Effector memory CD8-positive, alpha-beta T cell (primary cell): ENCODE measurements at regions not wholly inside any gene's neighbourhood (a gene's known extent, or its start where the extent isn't known, plus 50 kb on each side); places are given as distances from the start of the nearest gene placed in this dataset.
A peak's percentile ranks its signal among the peaks of the same experiment; 100 is the strongest.

Experiments
- ATAC-seq: fragments of 150-1000 bp; cut with Tn5 transposase; replicated peaks from 2 replicates; pipeline ENCODE4 v1.10.0; 2021; ENCODE audit warnings: mild to moderate bottlenecking, moderate library complexity
- DNase-seq, 3 experiments: peaks; one replicate each; pipeline ENCODE4 v3.0.0; 2021
- H3K27ac Mint-ChIP-seq, 2 donors: one replicate each; pipeline ENCODE4 v1.8.0; 2022; ENCODE audit warnings: mild to moderate bottlenecking in 2 of 2, mixed read lengths in 2 of 2, moderate library complexity in 2 of 2
- H3K27me3 Mint-ChIP-seq, 2 donors: one replicate each; pipeline ENCODE4 v1.8.0; 2022; ENCODE audit warnings: mixed read lengths in 2 of 2
- H3K36me3 Mint-ChIP-seq: one replicate; pipeline ENCODE4 v1.8.0; 2022; ENCODE audit warnings: mild to moderate bottlenecking, moderate library complexity, mixed read lengths; ENCODE audit not compliant: insufficient read depth
- H3K4me1 Mint-ChIP-seq, 2 donors: one replicate each; pipeline ENCODE4 v1.8.0; 2022; ENCODE audit warnings: low read depth in 2 of 2, mixed read lengths in 2 of 2
- H3K4me3 Mint-ChIP-seq, 2 donors: one replicate each; pipeline ENCODE4 v1.8.0; 2022; ENCODE audit warnings: mild to moderate bottlenecking in 2 of 2, mixed read lengths in 2 of 2, moderate library complexity in 2 of 2
- H3K9me3 Mint-ChIP-seq, 2 donors: one replicate each; pipeline ENCODE4 v1.8.0; 2022; ENCODE audit warnings: mixed read lengths in 2 of 2

DNA sequence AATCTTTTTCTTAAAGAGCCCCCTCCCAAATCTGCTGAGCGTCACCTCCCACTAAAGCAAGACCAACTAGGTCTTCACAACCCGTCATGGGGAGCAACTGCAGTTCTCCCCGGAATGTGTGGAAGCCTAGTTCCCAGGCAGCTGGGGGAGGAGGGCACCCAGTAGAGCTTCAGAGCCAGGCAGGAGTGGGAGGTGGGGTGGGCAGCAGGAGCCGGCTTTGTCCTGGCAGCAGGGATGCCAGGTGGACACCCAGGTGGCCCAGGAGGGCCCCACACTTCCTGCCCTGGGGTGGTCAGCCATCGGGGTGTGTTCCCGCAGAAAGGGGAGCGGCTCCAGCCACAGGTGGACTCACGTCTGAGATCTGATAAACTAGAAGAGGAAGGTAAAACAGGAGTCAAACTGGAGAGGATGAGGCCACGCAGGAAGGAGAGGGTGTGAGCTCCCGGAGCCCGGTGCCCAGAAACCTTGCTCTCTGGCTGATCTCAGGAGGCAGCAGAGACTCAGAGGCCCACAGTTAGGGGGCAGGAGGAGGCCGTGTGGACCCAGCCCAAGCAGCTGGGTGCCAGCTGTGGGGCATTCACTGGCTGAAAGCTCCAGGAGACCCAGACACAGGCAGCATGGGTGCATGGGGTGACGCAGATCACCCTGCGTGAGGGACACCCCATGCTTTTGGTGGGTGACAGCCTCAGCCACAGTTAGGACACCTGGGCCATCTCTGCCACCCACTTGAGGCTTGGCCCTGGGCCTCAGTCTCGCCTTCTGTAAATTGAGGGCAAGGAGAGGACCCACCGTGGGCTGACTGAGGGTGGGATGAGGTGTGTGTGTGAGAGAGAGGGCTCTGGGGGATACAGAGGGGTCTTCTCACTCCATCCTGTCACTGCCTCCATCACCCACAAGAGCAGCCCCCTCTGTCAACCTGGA is 260.8 kb upstream of the TNRC6C start:
- H3K27ac Mint-ChIP-seq, result no peak overlapping the region
- peaks cover 48 to 69% of the 10 kb centered on the region in 2 donors for H3K27me3 Mint-ChIP-seq
- H3K9me3 Mint-ChIP-seq, result peaks cover 0 to 3% of the 10 kb centered on the region in 2 donors
- H3K4me3 Mint-ChIP-seq, result no peak overlapping the region
- peaks cover 3% of the 10 kb centered on the region for H3K36me3 Mint-ChIP-seq
- DNase-seq (no peak), ATAC-seq (no peak)
- peaks cover 0 to 17% of the 10 kb centered on the region in 2 donors for H3K4me1 Mint-ChIP-seq

DNA sequence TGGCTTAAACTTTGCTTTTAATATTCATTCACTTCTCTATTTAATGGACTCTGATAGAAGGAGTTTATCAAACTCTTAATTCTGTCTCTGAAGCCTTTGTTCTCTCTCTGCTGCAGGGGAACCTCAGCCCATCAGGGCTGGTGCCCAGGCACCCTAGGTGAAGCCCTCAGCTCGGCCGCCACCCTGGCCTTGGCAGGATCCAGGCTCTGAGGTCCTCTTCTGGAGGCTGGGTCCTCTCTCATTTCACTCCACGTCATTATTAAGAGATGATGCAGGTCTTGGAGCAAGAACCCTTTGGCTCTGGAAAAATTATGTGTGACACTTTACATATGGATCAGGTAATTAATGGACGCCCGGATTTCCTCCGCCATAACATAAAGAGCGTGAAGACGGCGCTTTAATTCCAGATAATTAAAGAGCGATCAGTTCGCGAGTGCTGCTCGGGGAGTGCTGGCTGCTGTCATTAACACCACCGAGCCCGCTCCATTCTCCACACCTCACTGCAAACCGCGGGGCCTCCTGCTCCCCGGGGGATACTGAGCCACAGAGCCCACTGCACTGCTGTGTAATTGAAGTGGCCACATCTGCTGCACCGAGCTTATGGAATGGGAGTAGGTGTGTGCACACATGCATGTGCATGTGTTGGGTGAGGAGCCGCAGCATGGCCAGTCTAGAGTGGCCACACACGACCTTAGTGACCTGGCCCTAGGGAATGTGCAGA is 259.4 kb upstream of the TNRC6C start:
- Mint-ChIP-seq H3K27ac (peak overlapping the region in 1 of 2 donors; percentile 41), H3K36me3 (peaks cover 3% of the 10 kb centered on the region), H3K9me3 (peaks cover 0 to 3% of the 10 kb centered on the region in 2 donors), H3K4me1 (peaks cover 0 to 8% of the 10 kb centered on the region in 2 donors), H3K4me3 (no peak overlapping the region), H3K27me3 (peaks cover 41 to 56% of the 10 kb centered on the region in 2 donors)
- DNase-seq, result no peak
- no peak for ATAC-seq

DNA sequence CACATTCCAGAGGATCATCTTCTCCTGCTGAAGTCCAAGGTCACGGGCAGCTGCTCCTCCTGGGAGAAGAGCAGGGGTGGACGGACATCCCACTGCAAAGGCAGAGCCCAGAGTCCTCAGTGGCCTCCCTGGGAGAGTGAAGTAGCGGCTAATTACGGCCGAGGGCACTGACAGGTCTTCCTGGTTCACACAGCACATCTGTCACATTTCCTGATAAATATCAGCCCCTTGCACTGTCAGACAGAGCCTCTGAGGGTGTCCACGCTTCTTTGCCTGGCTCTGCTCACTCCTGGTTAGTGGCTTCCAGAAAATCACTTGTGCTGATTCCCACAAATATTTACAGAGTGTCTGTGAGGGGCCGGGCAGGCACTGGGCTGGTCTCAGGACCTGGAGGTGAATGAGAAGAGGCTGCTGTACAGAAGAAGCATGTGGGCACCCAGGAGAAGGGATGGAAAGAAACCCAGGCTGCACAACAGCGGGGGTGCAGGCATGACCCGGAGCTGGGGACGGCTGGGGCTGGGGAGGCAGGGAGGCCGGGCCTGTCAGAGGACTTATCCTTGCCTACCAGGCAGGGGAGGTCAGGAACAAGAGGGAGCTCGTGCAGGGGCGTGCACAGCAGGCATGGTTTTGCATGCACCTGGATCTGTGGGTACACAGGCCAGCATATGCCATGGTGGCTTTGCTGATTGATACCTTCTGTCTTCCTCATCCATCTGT is 258.2 kb upstream of the TNRC6C start:
- Mint-ChIP-seq H3K36me3 (peaks cover 3% of the 10 kb centered on the region), H3K4me1 (peaks cover 0 to 7% of the 10 kb centered on the region in 2 donors), H3K27ac (no peak overlapping the region), H3K27me3 (peaks cover 37 to 49% of the 10 kb centered on the region in 2 donors), H3K4me3 (no peak overlapping the region), H3K9me3 (peaks cover 5 to 6% of the 10 kb centered on the region in 2 donors)
- DNase-seq, result no peak
- ATAC-seq, result no peak

DNA sequence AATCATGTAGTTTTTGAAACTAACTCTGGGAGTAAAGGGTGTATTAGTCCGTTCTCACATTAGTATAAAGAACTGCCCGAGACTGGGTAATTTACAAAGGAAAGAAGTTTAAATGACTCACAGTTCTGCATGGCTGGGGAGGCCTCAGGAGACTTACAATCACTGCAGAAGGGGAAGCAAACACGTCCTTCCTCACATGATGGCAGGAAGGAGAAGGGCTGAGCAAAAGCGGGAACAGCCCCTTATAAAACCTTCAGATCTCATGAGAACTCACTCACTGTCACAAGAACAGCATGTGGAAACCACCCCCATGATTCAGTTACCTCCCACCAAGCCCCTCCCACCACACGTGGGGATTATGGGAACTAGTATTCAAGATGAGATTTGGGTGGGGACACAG is 256.5 kb upstream of the TNRC6C start:
- ATAC-seq, result no peak
- peaks cover 20 to 37% of the 10 kb centered on the region in 2 donors for H3K27me3 Mint-ChIP-seq
- no peak overlapping the region for H3K4me3 Mint-ChIP-seq
- peaks cover 3% of the 10 kb centered on the region for H3K36me3 Mint-ChIP-seq
- peaks cover 0 to 4% of the 10 kb centered on the region in 2 donors for H3K4me1 Mint-ChIP-seq
- H3K27ac Mint-ChIP-seq, result no peak overlapping the region
- H3K9me3 Mint-ChIP-seq, result peaks cover 6% of the 10 kb centered on the region in 2 donors
- no peak for DNase-seq

DNA sequence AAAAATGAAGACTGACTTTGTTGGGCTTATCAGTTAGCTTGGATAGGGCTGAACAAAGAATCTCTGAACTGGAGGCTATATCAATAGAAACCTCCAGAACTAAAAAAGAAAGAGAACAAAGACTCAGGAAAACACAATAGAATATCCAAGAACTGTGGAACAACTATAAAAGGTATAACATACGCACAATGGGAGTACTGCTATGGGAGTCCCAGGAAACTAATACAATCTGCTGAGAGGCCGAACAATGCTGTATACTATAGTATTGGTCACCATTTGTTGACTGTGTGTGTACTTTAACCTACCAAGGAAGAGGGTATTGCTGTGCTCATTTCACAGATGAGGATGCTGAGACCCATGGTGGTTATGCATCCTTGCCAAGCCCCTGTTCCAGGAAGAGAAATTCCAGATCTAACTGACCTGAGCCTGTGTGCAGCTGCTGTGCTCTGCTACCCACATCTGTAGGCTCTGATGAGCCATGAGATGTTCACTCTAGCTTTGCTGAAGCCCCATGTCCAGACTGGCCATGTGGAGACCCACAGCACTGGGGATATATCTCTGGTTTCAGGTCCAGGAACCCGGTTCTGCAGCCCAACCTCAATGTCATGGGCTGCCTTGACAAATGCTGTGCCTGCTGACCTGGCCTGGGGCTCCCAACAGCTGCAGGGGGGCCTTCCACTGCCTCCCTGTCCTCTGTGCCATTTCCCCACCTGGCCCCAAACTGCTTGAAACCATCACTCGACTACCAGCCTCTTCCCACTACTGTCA is 254.3 kb upstream of the TNRC6C start:
- Mint-ChIP-seq H3K27ac (no peak overlapping the region), H3K9me3 (peaks cover 6% of the 10 kb centered on the region in 2 donors), H3K27me3 (peaks cover 21 to 33% of the 10 kb centered on the region in 2 donors), H3K36me3 (peaks cover 3% of the 10 kb centered on the region), H3K4me1 (peaks cover 0 to 1% of the 10 kb centered on the region in 2 donors), H3K4me3 (no peak overlapping the region)
- no peak for ATAC-seq
- no peak for DNase-seq

DNA sequence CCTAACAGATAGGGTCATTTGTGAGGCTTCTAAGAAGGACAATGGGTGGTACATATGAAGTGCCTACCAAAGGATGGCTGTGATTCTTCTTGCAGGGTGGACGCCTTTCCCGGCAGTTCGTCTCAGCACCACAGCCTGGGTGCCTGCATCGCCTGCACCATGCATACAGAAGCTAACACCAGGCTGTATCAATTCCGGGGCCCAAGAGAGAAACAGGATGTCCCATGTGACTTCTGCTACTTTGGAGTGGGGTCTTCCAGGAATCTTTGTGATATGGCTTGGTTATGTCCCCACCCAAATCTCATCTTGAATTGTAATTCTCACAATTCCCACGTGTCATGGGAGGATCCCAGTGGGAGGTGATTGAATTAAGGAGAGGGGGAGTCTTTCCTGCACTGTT is 251.6 kb upstream of the TNRC6C start:
- H3K27me3 Mint-ChIP-seq, result peaks cover 28 to 31% of the 10 kb centered on the region in 2 donors
- no peak overlapping the region for H3K27ac Mint-ChIP-seq
- ATAC-seq (no peak), DNase-seq (no peak)
- no peak overlapping the region for H3K4me3 Mint-ChIP-seq
- H3K36me3 Mint-ChIP-seq, result no peaks in the 10 kb centered on the region
- no peaks in the 10 kb centered on the region for H3K4me1 Mint-ChIP-seq
- peaks cover 3 to 6% of the 10 kb centered on the region in 2 donors for H3K9me3 Mint-ChIP-seq

DNA sequence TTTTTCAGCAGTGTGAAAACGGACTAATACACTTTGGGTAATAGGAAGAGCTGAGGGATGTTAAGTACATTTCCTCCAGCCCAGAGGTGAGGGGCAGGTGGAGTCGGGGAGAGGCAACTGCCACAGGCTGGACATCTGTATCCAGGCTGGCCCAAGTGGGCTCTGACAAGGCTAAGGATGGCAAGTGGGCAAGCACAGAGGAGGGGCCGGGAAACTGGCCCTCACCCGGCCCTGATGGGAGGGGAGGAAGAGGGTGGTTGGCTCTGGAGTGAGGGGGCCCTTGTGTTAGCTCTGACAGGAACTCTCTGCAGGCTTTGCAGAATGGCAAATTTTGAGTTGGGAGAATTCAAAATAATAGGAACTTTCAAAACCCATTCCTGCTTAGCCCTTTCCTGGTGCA is 251.0 kb upstream of the TNRC6C start:
- DNase-seq, result no peak
- peaks cover 28 to 31% of the 10 kb centered on the region in 2 donors for H3K27me3 Mint-ChIP-seq

DNA sequence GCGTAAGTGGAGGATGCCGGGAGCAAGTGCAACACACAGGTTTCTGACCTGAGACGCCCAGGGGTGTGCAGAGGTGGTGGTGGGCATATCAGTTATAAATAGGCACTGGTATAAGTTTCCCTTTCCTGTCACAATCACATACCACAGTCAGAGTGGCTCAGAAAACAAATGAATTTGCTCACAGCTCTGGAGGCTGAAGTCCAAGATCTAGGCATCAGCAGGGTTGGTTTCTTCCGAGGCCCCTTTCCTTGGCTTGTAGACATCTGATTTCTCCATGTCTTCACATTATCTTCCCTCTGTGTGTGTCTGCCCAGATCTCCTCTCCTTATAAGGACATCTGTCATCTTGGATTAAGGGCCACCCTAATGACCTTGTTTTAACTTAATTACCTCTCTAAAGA is 250.5 kb upstream of the TNRC6C start:
- Mint-ChIP-seq H3K4me1 (no peaks in the 10 kb centered on the region), H3K27me3 (peaks cover 28 to 31% of the 10 kb centered on the region in 2 donors), H3K27ac (no peak overlapping the region), H3K9me3 (peaks cover 3 to 6% of the 10 kb centered on the region in 2 donors), H3K36me3 (no peaks in the 10 kb centered on the region), H3K4me3 (no peak overlapping the region)
- DNase-seq (no peak), ATAC-seq (no peak)

More for the DNA sequence above, 251.0 kb upstream of the TNRC6C start:
- no peak for ATAC-seq
- no peak overlapping the region for H3K4me3 Mint-ChIP-seq
- H3K36me3 Mint-ChIP-seq, result no peaks in the 10 kb centered on the region
- no peaks in the 10 kb centered on the region for H3K4me1 Mint-ChIP-seq
- H3K27ac Mint-ChIP-seq, result no peak overlapping the region
- H3K9me3 Mint-ChIP-seq, result peaks cover 3 to 6% of the 10 kb centered on the region in 2 donors

DNA sequence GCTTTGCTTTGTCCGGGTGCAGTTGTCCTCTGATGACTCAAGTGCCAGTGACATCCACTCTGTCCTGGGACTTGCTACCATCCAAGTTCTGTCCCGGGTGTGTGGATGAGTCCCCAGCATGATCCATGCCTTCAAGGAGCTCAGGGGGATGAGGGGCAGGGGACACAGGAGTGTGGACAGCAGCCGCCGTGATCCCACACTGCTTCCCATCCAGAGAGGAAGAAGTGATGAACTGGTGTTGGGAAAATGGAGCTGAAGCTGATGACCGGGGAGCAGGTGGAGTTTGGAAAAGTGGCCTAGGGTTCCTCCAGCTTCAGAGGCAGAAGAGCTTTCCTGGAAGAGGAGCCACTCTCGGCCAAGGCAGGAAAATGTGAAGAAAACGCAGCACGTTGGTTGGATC is 249.6 kb upstream of the TNRC6C start:
- ATAC-seq (no peak), DNase-seq (no peak)
- Mint-ChIP-seq H3K36me3 (no peaks in the 10 kb centered on the region), H3K4me1 (no peaks in the 10 kb centered on the region), H3K27ac (no peak overlapping the region), H3K4me3 (no peak overlapping the region), H3K27me3 (peaks cover 28 to 31% of the 10 kb centered on the region in 2 donors), H3K9me3 (peaks cover 3 to 6% of the 10 kb centered on the region in 2 donors)

DNA sequence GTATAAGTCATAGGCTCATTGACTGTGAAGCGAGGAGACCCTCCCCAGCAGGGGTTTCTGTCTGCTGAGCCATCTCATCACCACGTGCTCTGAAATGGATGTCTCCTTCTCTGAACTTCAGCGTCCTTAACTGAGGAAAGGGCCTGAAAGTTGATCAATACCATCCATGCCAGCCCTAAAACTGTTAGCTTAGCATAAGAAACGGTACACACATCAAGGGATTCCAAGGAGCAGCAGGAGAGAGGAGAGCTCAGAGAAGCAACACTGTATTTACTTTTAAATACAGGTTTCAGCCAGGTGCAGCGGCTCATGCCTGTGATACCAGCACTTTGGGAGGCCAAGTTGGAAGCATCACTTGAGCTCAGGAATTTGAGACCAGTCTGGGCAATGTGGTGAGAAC is 248.9 kb upstream of the TNRC6C start:
- ATAC-seq (no peak), DNase-seq (no peak)
- peaks cover 27 to 31% of the 10 kb centered on the region in 2 donors for H3K27me3 Mint-ChIP-seq
- no peak overlapping the region for H3K27ac Mint-ChIP-seq
- H3K4me3 Mint-ChIP-seq, result no peak overlapping the region
- H3K9me3 Mint-ChIP-seq, result peaks cover 3 to 6% of the 10 kb centered on the region in 2 donors
- no peaks in the 10 kb centered on the region for H3K4me1 Mint-ChIP-seq
- H3K36me3 Mint-ChIP-seq, result no peaks in the 10 kb centered on the region

DNA sequence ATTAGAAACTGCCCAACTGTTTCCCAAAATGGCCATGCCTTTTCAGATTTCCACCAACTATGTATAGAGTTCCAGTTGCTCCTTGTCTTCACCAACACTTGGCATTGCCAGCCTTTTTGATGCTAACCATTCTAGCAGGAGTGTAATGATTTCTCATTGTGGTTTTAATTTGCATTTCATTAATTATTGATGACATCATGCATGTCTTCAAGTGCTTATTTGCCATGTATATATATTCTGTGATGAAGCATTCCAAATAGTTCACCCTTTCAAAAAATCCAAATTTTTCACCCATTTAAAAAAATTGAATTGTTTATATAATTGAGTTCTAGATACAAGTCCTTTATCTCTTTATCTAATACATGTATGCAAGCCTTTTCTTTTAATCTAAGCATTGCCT is 245.9 kb upstream of the TNRC6C start:
- Mint-ChIP-seq H3K9me3 (no peaks in the 10 kb centered on the region), H3K27me3 (peaks cover 15 to 30% of the 10 kb centered on the region in 2 donors), H3K4me1 (no peaks in the 10 kb centered on the region), H3K27ac (no peak overlapping the region), H3K4me3 (no peak overlapping the region), H3K36me3 (no peaks in the 10 kb centered on the region)
- ATAC-seq (no peak), DNase-seq (no peak)

DNA sequence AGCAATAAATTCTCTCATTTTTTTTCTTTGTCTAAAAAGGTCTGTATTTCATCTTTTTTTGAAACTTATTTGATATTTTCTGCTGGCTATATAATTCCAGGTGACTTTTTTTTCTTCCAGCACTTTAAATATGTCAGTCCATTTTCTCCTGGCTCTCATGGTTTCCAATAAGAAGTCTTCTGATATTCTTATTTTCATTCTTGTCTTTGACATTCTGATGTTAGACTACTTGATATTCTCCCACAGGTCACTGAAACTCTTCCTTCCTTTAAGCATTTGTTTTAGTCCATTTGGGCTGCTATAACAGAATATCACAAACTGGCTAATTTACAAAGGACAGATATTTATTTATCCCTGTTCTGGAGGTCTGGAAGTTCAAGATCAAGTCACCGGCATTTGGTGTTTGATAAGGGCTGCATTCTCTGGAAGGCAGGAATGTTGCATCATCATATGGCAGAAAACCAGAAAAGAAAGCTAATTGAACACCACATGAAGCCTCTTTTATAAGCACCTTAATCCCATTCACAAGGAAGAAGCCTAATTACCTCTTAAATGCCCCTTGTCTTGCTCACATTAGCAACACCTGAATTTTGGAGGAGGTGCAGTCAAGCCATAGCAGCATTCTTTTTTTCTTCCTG is 242.1 kb upstream of the TNRC6C start:
- Mint-ChIP-seq H3K27ac (no peak overlapping the region), H3K36me3 (no peaks in the 10 kb centered on the region), H3K4me3 (no peak overlapping the region), H3K27me3 (peaks cover 16 to 23% of the 10 kb centered on the region in 2 donors), H3K9me3 (no peaks in the 10 kb centered on the region), H3K4me1 (peaks cover 0 to 3% of the 10 kb centered on the region in 2 donors)
- ATAC-seq (no peak), DNase-seq (no peak)
